GM12864 (cell line): ENCODE measurements at regions not wholly inside any gene's neighbourhood (a gene's known extent, or its start where the extent isn't known, plus 50 kb on each side); places are given as distances from the start of the nearest gene placed in this dataset.

Source experiments
- DNase-seq: peaks from one replicate; pipeline ENCODE4 v3.0.0-alpha.2; 2011; ENCODE audit warnings: low read depth
- H3K4me3 ChIP-seq: 2 replicates; pipeline ENCODE4 v1.5.1; 2011; ENCODE audit warnings: mild to moderate bottlenecking, low read depth, low read length, control low read depth
- TF ChIP-seq, protein P1 (sequence below): IDR thresholded peaks from 2 replicates; pipeline ENCODE4 v1.5.1; 2011; ENCODE audit warnings: low read depth, mild to moderate bottlenecking, moderate library complexity, low read length, control low read depth, inconsistent platforms; ENCODE audit errors: missing control alignments

DNA sequence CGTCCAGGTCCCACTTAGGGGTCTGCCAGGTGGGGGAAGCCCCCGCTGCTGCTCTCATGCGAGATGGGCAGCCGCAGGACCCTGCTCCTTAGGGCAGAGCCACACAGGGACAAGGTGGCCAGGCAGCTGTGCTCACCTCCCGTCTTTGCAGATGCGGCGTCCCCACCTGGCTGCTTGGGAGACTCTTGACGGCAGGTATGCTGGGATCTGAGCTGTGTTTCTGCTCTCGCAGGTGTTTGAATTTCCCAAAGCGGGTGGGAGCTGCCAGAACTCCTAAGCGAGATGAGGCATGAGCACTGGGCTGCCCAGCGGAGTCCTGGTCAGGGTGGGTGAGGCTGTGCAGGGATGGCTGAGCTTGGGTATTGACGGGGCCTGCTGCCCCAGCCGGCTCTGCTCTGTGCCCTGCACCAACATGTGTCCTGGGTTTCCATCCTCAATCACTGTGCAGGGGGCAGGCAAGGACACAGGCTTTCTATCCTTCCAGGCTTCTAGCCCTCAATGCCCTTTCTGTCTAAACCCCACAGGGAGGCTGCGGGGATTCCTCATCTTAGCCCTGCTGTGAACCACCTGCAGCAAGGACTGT, 151.4 kb downstream of the ICE1 start:
- no peak overlapping the region for H3K4me3 ChIP-seq
- no peak for DNase-seq
- TF ChIP-seq, protein P1, sequence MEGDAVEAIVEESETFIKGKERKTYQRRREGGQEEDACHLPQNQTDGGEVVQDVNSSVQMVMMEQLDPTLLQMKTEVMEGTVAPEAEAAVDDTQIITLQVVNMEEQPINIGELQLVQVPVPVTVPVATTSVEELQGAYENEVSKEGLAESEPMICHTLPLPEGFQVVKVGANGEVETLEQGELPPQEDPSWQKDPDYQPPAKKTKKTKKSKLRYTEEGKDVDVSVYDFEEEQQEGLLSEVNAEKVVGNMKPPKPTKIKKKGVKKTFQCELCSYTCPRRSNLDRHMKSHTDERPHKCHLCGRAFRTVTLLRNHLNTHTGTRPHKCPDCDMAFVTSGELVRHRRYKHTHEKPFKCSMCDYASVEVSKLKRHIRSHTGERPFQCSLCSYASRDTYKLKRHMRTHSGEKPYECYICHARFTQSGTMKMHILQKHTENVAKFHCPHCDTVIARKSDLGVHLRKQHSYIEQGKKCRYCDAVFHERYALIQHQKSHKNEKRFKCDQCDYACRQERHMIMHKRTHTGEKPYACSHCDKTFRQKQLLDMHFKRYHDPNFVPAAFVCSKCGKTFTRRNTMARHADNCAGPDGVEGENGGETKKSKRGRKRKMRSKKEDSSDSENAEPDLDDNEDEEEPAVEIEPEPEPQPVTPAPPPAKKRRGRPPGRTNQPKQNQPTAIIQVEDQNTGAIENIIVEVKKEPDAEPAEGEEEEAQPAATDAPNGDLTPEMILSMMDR: no peak

DNA sequence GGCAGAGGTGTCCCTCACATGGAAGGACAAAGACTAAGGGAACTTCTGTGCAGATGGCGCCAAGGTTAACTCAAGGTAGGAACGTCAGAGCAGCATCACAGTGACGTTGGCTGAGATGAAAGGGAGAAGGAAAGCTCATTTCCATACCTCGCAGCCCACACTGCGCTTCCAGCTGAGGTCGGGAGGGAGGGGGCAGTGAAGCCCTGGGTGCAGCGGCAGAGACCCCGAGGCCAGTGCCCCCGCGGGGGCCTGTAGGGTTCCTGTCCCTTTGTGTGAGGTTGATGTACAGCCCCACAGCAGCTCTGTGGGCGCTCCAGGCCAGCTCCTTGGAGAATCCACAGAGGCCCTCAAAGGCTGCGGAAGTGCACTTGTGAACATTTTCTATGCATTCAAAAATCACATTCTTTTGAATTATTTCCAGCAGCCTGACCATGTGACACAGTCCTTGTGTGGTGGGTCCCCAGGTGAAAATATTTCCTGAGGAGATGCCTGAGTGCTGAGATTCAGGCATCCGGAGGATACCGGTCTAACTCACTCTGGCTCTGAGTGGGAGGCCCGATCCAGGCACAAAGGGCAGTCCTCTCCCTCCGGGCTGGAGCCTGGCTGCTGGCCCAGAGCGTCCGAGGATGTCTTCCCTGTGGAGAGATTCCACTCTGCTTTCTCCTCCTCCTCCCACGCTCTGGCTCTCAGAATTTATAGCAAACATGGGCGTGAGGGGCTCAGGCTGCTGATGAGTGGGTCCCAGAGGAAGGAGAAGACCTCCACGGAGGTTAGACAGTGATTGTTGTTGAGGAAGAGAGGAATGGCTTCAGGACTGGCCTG, 150.7 kb downstream of the ICE1 start:
- DNase-seq: no peak
- no peak overlapping the region for H3K4me3 ChIP-seq
- TF ChIP-seq, protein P1: no peak

- TF ChIP-seq, protein P1: no peak
- DNase-seq: no peak
- H3K4me3 ChIP-seq: no peak overlapping the region
Measured at GRCh38 chr5:5572010-5572865, 149.8 kb downstream of the ICE1 start.

DNA sequence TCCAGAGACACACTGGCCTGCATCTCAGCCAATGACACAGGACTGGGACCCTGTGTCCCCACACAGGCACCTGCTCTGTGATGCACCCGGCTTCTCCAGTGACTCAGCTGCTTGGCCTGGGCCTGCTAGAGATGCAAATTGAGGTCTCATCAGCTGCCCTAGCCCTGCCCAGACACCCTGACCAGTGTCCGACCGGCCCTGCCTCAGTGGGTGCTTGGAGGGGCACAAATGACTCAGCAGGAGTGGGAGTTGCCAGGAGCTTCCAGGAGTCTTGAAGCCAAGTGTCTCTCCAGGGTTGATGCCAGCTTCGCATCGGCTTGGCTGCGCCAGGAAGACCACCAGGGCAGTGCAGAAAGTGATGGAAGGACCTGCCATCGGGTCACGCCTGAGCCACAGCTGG, 148.2 kb downstream of the ICE1 start:
- no peak overlapping the region for H3K4me3 ChIP-seq
- no peak for DNase-seq
- TF ChIP-seq, protein P1: no peak

DNA sequence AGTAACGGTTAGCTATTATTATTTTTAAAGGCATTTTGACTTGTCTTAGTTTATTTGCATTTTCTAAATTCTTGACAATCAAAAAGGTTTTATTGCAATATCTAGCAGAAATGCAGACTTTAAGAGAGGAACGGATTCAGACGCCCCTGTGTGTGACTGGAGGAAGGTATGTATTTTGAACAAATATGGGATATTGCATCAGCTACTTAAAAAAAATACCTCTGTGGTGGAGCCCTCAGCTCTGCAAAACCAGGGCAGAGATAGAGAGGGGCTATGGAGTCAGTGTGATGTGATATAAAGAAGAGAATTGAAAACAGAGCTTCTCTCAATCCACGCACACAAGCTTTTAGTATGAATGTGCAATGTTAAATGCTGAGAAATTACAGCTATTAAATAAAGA, 142.4 kb downstream of the ICE1 start:
- TF ChIP-seq, protein P1: no peak
- no peak for DNase-seq
- H3K4me3 ChIP-seq: no peak overlapping the region

GRCh38 chr5:5560016-5560415, 137.5 kb downstream of the ICE1 start:
- DNase-seq: no peak
- TF ChIP-seq, protein P1: no peak
- no peak overlapping the region for H3K4me3 ChIP-seq
